OCI-M1 (cell line): ENCODE measurements at regions not wholly inside any gene's neighbourhood (a gene's known extent, or its start where the extent isn't known, plus 50 kb on each side); places are given as distances from the start of the nearest gene placed in this dataset.
A peak's percentile ranks its signal among the peaks of the same experiment; 100 is the strongest.

Experiments used
- DNase-seq: peaks from one replicate; lab custom pipeline; 2025; lab: John Stamatoyannopoulos, UW

- peak; percentile 52 for DNase-seq
These were observed 1043.8 kb downstream of the ADGRL3 start for GRCh38 chr4:62243895-62244294.

- no peak for DNase-seq
These were observed 1035.8 kb downstream of the ADGRL3 start for GRCh38 chr4:62235911-62236310.

DNA sequence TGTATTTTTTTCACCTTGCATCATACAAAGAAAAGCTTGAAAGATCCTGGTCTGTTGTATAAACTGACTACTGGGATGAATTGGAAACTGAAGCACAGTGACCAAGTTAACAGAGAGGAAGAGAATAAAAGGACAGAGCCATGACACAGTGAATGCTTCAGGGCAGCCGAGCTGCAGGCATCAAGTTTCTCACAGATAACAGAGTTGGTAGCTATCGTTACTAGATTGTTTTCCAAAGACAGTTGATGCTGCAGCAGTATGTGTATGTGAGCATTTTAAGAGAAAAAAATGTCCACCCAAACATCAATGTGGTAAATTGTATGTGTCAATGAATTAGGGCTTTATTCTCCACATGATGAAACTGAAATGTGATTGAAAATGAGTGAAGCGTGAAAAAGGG is 1032.7 kb downstream of the ADGRL3 start:
- peak; percentile 43 for DNase-seq

GRCh38 chr4:62231994-62232393 is 1031.9 kb downstream of the ADGRL3 start:
- no peak for DNase-seq

DNA sequence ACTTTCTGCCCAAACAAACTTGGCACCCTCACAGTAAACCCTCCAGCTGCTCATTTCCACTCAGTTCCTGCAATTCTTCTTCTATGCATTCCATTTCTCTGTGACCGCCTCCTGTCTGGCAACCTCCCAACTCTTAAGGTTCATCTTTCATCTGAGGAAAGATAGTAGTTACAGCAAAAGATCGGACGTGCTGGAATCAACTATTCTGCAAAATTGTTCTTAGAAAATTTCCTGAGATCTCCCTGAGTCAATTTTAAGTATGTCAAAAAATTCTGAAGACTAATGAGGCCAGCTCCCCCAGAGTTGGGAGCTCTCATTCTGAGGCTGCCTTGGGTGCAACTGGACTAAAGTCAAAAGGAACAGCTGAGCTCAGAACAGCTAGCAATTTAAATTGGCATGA is 1026.0 kb downstream of the ADGRL3 start:
- no peak for DNase-seq

DNA sequence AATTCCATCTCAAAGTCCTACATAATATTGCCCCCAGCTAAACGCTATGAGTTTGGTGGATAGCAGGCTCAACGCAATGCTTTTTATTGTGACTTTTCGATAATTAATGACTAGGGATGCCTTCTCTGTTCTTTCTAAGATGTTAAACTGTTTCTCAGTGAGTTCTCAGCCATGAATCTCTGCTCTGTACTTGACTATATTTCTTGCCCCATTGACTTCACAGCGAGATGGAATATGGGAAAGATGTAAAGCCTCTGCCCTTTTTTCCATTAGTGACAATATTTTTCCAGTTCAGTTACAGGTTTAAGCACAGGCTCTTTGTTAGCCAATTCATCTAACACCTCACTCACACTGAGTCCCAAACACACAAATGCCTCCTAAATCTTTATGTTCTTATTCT is 1022.0 kb downstream of the ADGRL3 start:
- DNase-seq: no peak

- DNase-seq: no peak
These were observed 1010.4 kb downstream of the ADGRL3 start for GRCh38 chr4:62210486-62210885.

- DNase-seq: no peak
These were observed 1009.8 kb downstream of the ADGRL3 start for GRCh38 chr4:62209757-62210485.

- no peak for DNase-seq
These were observed 1008.8 kb downstream of the ADGRL3 start for GRCh38 chr4:62208921-62209320.

GRCh38 chr4:62204136-62204535 is 1004.0 kb downstream of the ADGRL3 start:
- DNase-seq: no peak

GRCh38 chr4:62199291-62199810 is 999.2 kb downstream of the ADGRL3 start:
- no peak for DNase-seq

GRCh38 chr4:62196338-62196737 is 996.2 kb downstream of the ADGRL3 start:
- DNase-seq: no peak

GRCh38 chr4:62194342-62194741 is 994.2 kb downstream of the ADGRL3 start:
- no peak for DNase-seq

DNA sequence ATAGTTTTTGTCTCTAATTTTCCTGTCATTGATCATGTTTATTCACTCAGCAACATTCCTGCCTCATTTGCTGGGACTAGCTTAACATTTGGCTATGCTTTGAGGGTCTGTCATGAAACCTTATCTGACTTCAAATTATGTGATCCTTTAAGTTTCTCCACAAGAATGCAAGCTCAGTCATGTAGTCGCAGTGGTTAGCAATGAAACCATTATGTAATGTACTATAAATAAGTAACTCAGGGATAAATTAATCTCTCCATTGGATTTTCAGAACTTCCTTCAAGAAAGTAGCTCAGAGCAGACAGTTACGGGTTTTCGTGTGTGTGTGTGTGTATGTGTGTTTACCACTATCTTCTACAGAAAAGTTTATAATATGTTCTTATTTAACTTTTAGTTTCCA is 993.6 kb downstream of the ADGRL3 start:
- DNase-seq: no peak

GRCh38 chr4:62191451-62192240 is 991.5 kb downstream of the ADGRL3 start:
- DNase-seq: no peak

DNA sequence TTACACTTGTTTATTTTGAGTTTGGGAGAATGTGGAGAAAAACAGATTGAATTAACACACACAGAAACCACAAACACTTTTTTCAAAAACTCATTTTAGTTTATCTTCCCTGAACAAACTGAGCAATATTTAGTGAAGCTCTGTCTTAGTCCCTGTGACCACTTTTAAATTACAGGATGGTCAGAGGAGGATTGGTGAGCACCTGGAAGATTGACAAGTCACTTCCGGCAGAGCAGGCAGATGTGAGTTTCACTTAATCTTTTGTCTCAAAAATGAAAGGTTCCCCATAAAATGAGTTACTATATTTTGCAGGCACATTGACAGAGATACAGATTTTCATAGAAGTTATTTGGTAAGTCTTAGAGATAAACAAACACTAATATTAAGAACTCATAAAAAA is 970.1 kb downstream of the ADGRL3 start:
- DNase-seq: no peak

- DNase-seq: no peak
These were observed 968.6 kb downstream of the ADGRL3 start for GRCh38 chr4:62168681-62169080.

- DNase-seq: no peak
These were observed 962.5 kb downstream of the ADGRL3 start for GRCh38 chr4:62162606-62163005.

DNA sequence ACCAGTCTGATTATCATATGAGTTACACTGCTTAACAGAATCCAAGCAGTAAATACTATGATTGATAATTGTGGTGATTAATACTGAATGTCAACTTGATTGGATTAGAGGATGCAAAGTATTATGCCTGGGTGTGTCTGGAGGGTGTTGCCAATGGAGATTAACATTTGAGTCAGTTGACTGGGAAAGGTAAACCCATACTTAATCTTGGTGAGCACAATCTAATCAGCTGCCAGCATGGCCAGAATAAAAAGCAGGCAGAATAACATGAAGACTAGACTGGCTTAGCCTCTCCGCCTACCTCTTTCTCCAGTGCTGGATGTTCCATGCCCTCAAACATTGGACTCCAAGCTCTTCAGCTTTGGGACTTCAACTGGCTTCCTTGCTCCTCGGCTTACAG is 961.3 kb downstream of the ADGRL3 start:
- no peak for DNase-seq

GRCh38 chr4:62159876-62160275 is 959.8 kb downstream of the ADGRL3 start:
- no peak for DNase-seq

DNA sequence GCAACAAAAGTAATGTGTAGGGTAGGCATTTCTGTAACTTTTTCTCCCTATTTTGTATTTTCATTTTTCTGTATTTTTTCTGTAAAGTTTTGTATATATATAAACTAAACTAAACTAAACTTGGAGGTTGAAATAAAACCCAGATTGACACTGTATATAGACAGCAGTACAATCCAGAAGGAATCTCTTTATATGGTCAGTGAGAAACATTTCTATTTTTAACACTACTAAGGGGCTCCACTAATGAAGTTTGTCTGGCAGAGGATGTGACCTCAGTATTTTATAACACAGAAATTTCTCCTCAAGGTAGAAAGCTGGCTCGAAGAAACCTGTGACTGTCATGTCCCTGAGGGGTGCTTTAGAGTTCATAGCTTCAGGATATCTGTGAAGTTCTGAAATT is 959.2 kb downstream of the ADGRL3 start:
- no peak for DNase-seq

GRCh38 chr4:62156205-62156604 is 956.1 kb downstream of the ADGRL3 start:
- DNase-seq: no peak

GRCh38 chr4:62145276-62145675 is 945.1 kb downstream of the ADGRL3 start:
- DNase-seq: no peak
